RKO (cell line): ENCODE measurements at regions not wholly inside any gene's neighbourhood (a gene's known extent, or its start where the extent isn't known, plus 50 kb on each side); places are given as distances from the start of the nearest gene placed in this dataset.
A peak's percentile ranks its signal among the peaks of the same experiment; 100 is the strongest.
"Not testable (repeated sequence)": the region's sequence is repeated elsewhere in the genome, so short reads cannot be mapped to it uniquely, and the experiment has no call there.

Source experiments
- DNase-seq: peaks from one replicate; pipeline ENCODE4 v3.0.0-alpha.2; 2016; ENCODE audit warnings: low spot score

- no peak for DNase-seq
Measured at GRCh38 chr7:148514236-148514635, 76.3 kb upstream of the C7orf33 start.

- no peak for DNase-seq
Measured at GRCh38 chr7:148515237-148515636, 75.3 kb upstream of the C7orf33 start.

GRCh38 chr7:148515728-148516695 lies 74.6 kb upstream of the C7orf33 start:
- DNase-seq, result no peak

GRCh38 chr7:148519386-148519785 lies 71.2 kb upstream of the C7orf33 start:
- DNase-seq, result not testable (repeated sequence)

GRCh38 chr7:148521271-148521670 lies 69.3 kb upstream of the C7orf33 start:
- DNase-seq, result no peak

GRCh38 chr7:148523550-148523949 lies 67.0 kb upstream of the C7orf33 start:
- no peak for DNase-seq

- no peak for DNase-seq
Measured at GRCh38 chr7:148524479-148525224, 65.9 kb upstream of the C7orf33 start.

GRCh38 chr7:148527717-148528168 lies 62.8 kb upstream of the C7orf33 start:
- peak; percentile 97 for DNase-seq

- peak; percentile 22 for DNase-seq
Measured at GRCh38 chr7:148535217-148535616, 55.3 kb upstream of the C7orf33 start.

- DNase-seq, result no peak
Measured at GRCh38 chr7:148537435-148537834, 53.1 kb upstream of the C7orf33 start.

- DNase-seq, result peak; percentile 82
Measured at GRCh38 chr7:148540041-148540738, 50.4 kb upstream of the C7orf33 start.
